GM12891 (cell line): ENCODE measurements at regions not wholly inside any gene's neighbourhood (a gene's known extent, or its start where the extent isn't known, plus 50 kb on each side); places are given as distances from the start of the nearest gene placed in this dataset.

Experiments used
- POLR2A ChIP-seq: IDR thresholded peaks from 2 replicates; pipeline ENCODE4 v1.6.1; 2011; ENCODE audit warnings: low read depth, low read length, control low read depth
- POU2F2 ChIP-seq: IDR thresholded peaks from 2 replicates; pipeline ENCODE4 v1.6.1; 2011; ENCODE audit warnings: low read depth, mild to moderate bottlenecking, control low read depth, low read length, moderate library complexity

- TF ChIP-seq POLR2A (no peak), POU2F2 (no peak)
Measured at GRCh38 chr17:12320286-12320685, 299.6 kb downstream of the MAP2K4 start.
